Bronchial epithelial cell (primary cell): ENCODE measurements at regions not wholly inside any gene's neighbourhood (a gene's known extent, or its start where the extent isn't known, plus 50 kb on each side); places are given as distances from the start of the nearest gene placed in this dataset.

Experiments
- DNase-seq: peaks from one replicate; pipeline ENCODE4 v3.0.0-alpha.2; 2010; ENCODE audit warnings: low read depth
- FAIRE-seq: peaks from 2 replicates; lab custom pipeline; 2011; peaks lifted over from hg19 to GRCh38; lab: Jason Lieb, UNC
- H3K27me3 ChIP-seq: 2 replicates; pipeline ENCODE4 v1.5.1; 2011; ENCODE audit warnings: low read length; ENCODE audit not compliant: control insufficient read depth, insufficient read depth
- H3K36me3 ChIP-seq: 2 replicates; pipeline ENCODE4 v1.5.1; 2011; ENCODE audit warnings: low read length; ENCODE audit not compliant: control insufficient read depth, insufficient read depth
- H3K4me3 ChIP-seq: 2 replicates; pipeline ENCODE4 v1.5.1; 2011; ENCODE audit warnings: mild to moderate bottlenecking, low read depth, low read length, control low read depth
- CTCF ChIP-seq: IDR thresholded peaks from 2 replicates; pipeline ENCODE4 v1.5.1; 2011; ENCODE audit warnings: mild to moderate bottlenecking, moderate library complexity, low read length, control low read depth, inconsistent platforms; ENCODE audit not compliant: insufficient read depth, severe bottlenecking

GRCh38 chr21:19776076-19776475 is 1222.1 kb upstream of the NCAM2 start:
- H3K4me3 ChIP-seq: no peak overlapping the region
- no peak for FAIRE-seq
- no peak for TF ChIP-seq CTCF
- H3K27me3 ChIP-seq: no peaks in the 10 kb centered on the region
- no peaks in the 10 kb centered on the region for H3K36me3 ChIP-seq
- DNase-seq: no peak

DNA sequence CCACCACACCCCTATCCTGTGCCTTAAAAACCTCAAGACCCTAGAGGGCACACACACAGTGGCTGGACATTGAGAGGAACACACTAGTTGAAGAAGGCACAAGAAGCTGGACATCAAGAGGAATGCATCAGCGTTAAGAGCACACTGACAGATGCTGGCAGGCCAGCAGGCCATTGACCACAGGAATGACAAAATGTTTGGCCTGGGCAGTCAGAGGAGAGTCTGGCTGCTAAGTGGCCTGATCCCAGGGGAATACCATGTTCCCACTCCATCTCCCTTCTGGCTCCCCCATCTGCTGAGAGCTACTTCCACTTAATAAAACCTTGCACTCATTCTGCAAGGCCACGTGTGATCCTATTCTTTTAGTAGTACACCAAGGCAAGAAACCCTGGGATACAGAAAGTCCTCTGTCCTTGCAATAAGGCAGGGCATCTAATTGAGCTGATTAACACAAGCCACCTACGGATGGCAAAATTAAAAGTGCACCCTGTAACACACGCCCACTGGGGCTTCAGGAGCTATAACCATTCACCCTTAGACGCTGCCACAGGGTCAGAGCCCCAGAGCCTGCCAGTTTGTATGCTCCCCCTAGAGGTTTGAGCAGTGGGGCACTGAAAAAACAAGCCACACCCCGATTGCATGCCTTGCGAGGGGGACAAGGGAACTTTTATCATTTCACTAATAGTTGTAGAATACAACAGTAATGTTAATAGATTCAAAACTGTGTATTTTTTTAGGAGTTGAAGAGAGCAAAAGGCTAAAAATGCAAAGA is 1216.1 kb upstream of the NCAM2 start:
- Histone ChIP-seq H3K27me3 (no peaks in the 10 kb centered on the region), H3K4me3 (no peak overlapping the region), H3K36me3 (no peaks in the 10 kb centered on the region)
- DNase-seq (no peak), FAIRE-seq (no peak)
- no peak for TF ChIP-seq CTCF

- no peak for TF ChIP-seq CTCF
- Histone ChIP-seq H3K36me3 (no peaks in the 10 kb centered on the region), H3K4me3 (no peak overlapping the region), H3K27me3 (no peaks in the 10 kb centered on the region)
- FAIRE-seq (no peak), DNase-seq (no peak)
These were observed 1212.3 kb upstream of the NCAM2 start for GRCh38 chr21:19785941-19786340.

- no peak overlapping the region for H3K4me3 ChIP-seq
- TF ChIP-seq CTCF: no peak
- no peak for FAIRE-seq
- no peaks in the 10 kb centered on the region for H3K36me3 ChIP-seq
- no peak for DNase-seq
- H3K27me3 ChIP-seq: no peaks in the 10 kb centered on the region
These were observed 1206.2 kb upstream of the NCAM2 start for GRCh38 chr21:19792004-19792403.

GRCh38 chr21:19807201-19807600 is 1191.0 kb upstream of the NCAM2 start:
- no peak for TF ChIP-seq CTCF
- no peak for FAIRE-seq
- no peaks in the 10 kb centered on the region for H3K27me3 ChIP-seq
- DNase-seq: no peak
- no peak overlapping the region for H3K4me3 ChIP-seq
- no peaks in the 10 kb centered on the region for H3K36me3 ChIP-seq

- DNase-seq (no peak), FAIRE-seq (no peak)
- Histone ChIP-seq H3K4me3 (no peak overlapping the region), H3K36me3 (no peaks in the 10 kb centered on the region), H3K27me3 (no peaks in the 10 kb centered on the region)
- no peak for TF ChIP-seq CTCF
These were observed 1187.4 kb upstream of the NCAM2 start for GRCh38 chr21:19810779-19811178.
